ENCODE measurements at regions not wholly inside any gene's neighbourhood (a gene's known extent, or its start where the extent isn't known, plus 50 kb on each side); places are given as distances from the start of the nearest gene placed in this dataset.

GRCh38 chr12:85516039-85516438 is 236.0 kb downstream of the ALX1 start:
- no peak for DNase-seq

DNA sequence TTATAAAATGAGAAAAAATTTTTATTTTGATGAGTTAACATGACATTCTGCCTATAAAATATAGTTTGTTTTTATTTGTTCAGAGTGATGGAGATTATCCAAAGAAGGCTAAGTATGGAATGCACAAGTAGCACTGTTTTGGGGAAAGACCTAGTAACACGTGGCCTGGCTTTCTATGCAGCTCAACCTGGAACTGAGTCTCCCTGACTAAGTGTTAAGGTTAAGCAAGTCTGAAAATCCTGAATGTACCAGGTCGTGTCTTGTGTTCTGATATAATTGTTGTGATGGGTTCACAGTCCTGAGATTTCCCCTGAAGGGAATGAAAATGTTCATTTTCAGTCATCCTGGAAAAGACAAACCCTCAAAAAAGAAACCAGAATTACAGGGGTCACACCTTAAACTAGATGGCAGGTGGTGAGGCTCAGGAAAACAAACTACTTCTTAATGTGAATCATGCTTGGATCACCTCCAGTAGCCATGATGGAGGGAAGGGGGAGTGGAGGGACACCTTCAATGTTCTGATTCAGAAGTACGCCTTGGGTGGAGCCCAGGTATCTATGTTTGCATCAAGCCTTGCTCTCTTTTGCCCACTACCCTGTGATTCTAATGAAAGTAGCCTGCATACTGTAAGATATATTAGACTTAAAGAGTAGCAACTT is 236.8 kb downstream of the ALX1 start:
- DNase-seq, result no peak

- no peak for DNase-seq
These were observed 239.1 kb downstream of the ALX1 start for GRCh38 chr12:85519163-85519562.

- DNase-seq, result no peak
These were observed 243.2 kb downstream of the ALX1 start for GRCh38 chr12:85523197-85523596.

DNA sequence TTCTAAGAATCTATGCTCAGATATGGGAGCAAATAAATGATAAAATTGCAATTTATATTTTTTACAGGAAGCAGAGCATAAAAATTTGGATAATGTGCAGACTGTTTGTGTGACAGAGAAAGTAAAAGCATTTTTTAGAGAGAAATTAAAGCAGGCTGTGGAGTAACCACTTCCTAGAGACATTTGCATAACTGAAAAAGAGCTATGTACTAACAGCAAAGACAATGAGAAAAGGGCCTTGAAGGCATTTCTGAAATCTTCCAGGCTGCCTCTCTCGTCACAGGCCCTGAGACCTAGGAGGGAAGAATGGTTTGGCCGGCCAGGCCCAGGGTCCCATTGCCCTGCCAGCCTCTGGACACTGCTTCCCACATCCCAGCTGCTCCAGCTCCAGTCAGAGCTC is 247.2 kb downstream of the ALX1 start:
- DNase-seq, result no peak

GRCh38 chr12:85529896-85530295 is 249.9 kb downstream of the ALX1 start:
- DNase-seq, result no peak

DNA sequence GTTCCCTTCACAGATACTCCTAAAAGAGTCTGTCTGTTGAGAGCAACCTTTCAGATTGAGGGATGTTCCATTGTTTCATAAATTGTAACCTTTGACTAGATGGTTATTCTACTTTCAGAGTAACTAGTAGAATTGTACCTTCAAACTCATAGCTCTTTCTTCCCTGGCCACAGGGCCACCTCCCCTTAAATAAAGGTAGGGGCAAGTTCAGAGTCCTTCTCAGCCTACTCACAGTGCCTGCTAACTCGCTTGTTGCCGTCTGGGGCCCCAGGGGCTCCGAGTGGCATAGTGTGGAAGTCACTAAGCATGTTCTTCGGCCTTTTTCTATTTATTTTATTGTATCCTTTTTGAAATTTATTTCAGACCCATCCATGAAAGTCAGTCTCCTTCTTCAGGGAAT is 250.4 kb downstream of the ALX1 start:
- DNase-seq, result no peak

GRCh38 chr12:85531341-85531740 is 251.3 kb downstream of the ALX1 start:
- no peak for DNase-seq

GRCh38 chr12:85549640-85550039 is 269.6 kb downstream of the ALX1 start:
- no peak for DNase-seq

DNA sequence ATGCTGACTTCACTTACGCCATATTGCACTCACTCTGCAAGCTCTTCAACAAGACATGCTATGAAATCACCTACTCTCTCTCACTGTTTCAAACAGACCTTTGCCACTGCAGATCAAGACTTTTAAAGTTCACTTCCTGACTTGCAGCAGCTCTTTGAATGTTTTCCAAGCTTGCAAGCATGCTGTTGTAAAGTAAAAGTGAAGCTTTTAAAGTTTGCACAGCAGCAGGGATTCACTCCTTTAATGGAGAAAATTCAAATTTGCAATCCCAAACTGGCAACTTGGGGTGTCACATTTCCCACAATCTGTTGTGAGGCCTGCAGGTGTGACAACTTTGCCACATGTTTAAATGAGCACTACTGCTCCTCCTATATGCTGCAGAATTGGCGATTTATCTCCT is 270.9 kb downstream of the ALX1 start:
- no peak for DNase-seq

GRCh38 chr12:85552461-85552860 is 272.4 kb downstream of the ALX1 start:
- no peak for DNase-seq

GRCh38 chr12:85557850-85558249 is 277.8 kb downstream of the ALX1 start:
- DNase-seq, result no peak

GRCh38 chr12:85558684-85559083 is 277.5 kb downstream of the RASSF9 start:
- no peak for DNase-seq

DNA sequence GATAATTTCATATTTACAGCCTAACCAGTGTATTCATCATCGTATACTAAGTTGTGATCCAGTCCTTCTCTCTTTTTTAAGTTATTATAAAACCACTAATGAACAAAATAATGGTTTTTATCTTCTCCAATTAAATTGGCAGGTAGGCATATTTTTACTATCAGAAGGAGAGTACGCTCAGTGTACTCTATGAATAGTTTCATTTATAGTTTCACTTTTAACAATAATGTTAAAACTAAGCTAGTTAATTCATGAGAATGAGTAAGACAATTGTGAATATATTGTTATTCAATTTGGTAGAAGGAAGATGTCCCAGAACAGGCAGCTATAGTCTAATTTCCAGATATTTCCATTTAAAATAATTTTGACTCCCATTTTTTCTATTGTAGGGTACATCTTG is 277.1 kb downstream of the RASSF9 start:
- no peak for DNase-seq

DNA sequence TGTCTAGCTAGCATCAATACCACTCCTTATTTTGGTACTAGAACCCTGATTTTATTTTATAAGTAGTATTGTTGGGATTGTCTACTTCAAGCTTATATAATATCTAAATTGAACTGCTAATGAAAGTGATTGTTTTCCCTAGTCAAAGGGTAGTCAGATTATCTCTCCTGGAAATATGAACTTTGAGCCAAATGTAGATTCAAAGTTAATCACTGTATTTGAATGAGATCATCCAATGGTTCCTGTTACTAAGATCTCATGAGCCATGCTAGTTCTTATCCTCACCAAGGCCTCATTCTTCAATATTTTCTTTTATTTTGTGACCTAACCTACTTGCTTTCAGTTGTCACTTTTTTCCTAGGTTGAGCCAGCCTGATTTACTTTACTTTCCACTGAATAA is 276.7 kb downstream of the RASSF9 start:
- no peak for DNase-seq

GRCh38 chr12:85562765-85563164 is 273.4 kb downstream of the RASSF9 start:
- no peak for DNase-seq

DNA sequence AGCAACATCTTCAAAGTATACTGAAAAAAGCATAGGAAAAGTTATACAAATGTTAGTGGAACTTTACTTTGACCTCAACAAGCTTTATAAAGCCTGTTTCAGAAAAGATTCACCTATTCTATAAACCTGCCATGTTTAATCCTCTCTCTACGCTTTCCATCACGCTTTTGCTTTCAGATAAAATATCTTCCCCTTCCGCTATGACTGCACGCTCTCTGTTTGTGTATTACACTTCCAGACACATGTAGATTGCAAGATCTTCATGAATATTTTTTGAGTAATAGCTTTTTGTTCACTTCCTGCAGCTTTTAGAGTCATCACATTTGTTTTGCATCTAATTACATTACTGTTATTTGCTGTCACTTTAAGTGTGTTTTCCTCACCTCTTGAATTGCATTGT is 271.4 kb downstream of the RASSF9 start:
- no peak for DNase-seq

- DNase-seq, result no peak
These were observed 267.7 kb downstream of the RASSF9 start for GRCh38 chr12:85568395-85569103.

- DNase-seq, result no peak
These were observed 266.9 kb downstream of the RASSF9 start for GRCh38 chr12:85569261-85569660.

DNA sequence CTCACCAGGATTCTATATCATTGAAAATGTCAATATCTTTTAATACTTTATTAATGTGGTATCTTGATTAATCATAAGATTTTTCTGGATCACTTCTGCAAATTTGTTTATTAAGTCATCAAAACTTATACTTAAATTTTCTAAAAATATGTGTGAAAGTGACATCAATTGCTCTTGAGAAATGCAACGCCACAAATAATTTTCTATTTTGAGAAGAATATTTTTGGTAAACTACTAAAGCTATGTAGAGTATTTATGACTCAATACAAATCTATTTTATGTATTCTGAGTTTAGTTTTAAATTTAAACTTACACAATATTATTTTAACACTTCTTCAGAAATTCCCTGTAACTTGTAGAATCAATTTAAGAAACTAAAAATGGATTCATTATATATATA is 263.3 kb downstream of the RASSF9 start:
- DNase-seq, result no peak

DNA sequence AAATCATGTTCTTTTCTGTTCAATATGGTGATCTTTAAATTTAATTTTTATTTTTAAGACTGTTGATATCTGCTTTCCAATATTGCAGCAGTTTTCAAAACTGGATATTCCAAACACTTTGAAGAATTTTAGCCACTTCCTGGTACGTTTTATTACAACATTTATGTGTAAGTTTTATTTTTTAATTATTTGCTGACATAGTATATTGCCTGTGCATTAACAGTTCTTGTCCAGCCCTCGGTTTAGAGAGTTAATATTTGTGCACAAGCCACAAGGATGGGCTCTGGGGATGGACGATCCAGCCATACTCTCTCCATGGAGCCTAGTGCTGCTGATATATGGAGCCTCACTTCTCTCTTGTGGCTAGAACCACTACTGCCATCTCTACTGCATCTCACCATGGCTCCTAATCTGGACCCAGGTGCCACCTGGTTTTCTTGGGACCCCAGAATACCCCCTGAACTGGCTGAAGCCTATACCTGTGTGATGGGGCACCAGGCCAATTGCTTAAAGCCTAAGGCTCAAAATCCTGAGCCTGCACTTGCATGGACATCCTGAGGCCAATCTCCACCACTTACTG is 262.5 kb downstream of the RASSF9 start:
- DNase-seq, result no peak

DNA sequence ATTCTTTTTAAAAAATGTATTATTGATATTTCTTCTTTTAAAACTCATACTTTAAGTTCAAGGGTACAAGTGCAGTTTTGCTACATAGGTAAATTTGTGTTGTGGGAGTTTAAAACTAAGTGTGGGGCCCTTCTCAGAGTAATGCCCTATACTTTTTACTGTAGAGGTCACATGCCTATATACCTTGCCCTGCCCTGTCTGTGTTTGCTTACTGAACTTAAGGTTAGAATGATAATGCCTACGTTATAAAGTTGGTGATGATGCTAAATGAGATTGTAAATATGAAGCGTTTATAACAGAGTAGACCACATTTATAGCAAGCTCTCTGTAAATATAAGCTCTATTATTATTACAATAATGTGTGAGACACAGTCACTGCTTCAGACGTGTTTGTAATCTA is 261.9 kb downstream of the RASSF9 start:
- DNase-seq, result no peak

DNA sequence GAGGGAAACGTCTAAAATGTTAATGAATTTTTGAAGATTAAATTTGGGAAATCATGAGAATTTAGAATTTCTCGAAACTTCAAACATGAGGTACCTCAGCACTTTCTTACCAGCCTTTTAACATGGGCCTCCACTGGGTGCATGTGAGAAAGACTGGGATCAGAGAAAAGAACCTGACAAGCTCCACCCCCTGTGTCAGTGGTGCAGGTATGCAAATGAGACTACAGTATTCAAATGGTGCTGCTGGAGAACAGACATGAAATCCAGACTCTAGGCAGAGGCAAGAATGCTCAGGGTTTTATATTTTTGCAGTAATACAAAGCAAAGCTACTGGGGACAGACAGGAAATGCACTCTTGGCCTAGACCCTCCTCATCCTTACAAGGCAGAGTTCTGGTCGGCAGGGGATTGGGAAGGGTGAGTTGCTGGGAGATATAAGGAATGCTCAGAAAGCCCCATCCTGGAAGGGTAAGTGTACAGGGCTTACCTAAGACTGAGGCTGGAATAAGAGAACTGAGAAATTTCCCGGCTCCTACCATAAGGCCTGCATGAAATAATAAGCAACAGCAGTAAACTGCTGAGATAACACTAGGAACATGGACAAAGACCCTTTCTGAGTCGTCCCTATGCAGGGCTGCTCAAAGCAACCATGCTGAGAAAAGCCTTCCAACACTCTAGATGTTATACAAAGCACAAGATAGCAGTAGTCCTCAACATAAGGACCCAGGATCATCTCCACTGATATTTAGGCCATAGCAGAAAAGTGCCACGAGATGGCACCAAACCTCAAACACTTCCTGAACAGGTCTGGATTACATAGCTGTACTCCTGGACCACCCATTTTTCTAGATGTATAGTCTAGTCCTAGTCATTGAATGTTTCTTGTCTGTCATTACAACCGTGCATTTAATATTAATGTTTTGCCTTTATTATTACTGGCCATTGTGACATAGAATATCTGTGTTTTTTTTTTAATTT is 260.8 kb downstream of the RASSF9 start:
- no peak for DNase-seq

All from stimulated activated CD4-positive, alpha-beta T cell treated with anti-CD3 and anti-CD28 coated beads, Interleukin-4, amount 100 ng/mL, for 24 hours (primary cell).